ENCODE measurements at regions not wholly inside any gene's neighbourhood (a gene's known extent, or its start where the extent isn't known, plus 50 kb on each side); places are given as distances from the start of the nearest gene placed in this dataset.

DNA sequence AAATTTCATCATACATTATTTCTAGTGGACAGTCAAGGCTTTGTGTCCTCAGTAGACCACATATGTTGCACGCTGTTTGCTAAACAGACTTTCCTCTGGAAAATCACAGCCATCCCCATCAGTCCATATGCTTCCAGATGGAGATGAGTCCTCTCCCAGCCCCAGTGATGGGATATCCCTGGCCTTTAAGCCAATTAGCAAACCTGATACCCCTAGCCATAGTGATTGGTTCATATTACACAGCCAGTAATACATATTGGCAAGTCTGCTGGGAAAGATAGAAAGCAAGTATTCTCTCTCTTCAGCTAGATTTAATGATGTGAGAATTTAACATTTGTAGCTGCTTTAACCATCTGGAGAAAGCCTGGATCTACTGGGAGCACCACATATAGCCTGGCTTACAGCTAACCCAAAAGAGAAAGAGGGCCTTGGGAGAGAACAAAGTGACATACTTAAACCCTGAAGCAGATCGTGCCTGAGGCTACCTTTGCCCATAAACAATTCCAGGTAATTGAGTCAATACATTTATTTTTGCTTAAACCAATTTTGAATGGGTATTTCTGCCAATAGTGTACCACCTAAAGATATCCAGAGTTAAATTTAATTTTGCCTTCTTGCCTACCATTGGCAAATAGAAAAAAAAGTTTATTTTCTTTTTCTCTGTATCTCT lies 103.5 kb upstream of the HIVEP1 start:
- TF ChIP-seq, protein P1, sequence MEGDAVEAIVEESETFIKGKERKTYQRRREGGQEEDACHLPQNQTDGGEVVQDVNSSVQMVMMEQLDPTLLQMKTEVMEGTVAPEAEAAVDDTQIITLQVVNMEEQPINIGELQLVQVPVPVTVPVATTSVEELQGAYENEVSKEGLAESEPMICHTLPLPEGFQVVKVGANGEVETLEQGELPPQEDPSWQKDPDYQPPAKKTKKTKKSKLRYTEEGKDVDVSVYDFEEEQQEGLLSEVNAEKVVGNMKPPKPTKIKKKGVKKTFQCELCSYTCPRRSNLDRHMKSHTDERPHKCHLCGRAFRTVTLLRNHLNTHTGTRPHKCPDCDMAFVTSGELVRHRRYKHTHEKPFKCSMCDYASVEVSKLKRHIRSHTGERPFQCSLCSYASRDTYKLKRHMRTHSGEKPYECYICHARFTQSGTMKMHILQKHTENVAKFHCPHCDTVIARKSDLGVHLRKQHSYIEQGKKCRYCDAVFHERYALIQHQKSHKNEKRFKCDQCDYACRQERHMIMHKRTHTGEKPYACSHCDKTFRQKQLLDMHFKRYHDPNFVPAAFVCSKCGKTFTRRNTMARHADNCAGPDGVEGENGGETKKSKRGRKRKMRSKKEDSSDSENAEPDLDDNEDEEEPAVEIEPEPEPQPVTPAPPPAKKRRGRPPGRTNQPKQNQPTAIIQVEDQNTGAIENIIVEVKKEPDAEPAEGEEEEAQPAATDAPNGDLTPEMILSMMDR (IDR thresholded peaks at IDR 0.05) = no peak
- no peak for TF ChIP-seq POLR2A (IDR thresholded peaks at IDR 0.05)

Data from adrenal gland (tissue), 5 donors.